ENCODE measurements at regions not wholly inside any gene's neighbourhood (a gene's known extent, or its start where the extent isn't known, plus 50 kb on each side); places are given as distances from the start of the nearest gene placed in this dataset.

GRCh38 chr12:33670284-33670683 is 230.7 kb upstream of the SYT10 start (continued):
- TF ChIP-seq MAX (IDR thresholded peaks at IDR 0.05; ENCODE audit: low read depth) (no peak), RFX5 (IDR thresholded peaks at IDR 0.05; ENCODE audit: low read length) (no peak), GATA2 (CRISPR knock-in tag; IDR thresholded peaks at IDR 0.05) (no peak), POLR2AphosphoS5 (IDR thresholded peaks at IDR 0.05; ENCODE audit: low read depth, low read length) (no peak)

GRCh38 chr12:33671676-33672075 is 232.1 kb upstream of the SYT10 start:
- no peak overlapping the region for H3K4me3 ChIP-seq (ENCODE audit: low read depth in 2 of 2, low read length in 1 of 2)
- no peak overlapping the region for H3K27ac ChIP-seq (ENCODE audit: low read depth in 2 of 2, low read length in 1 of 2)
- H3K9me3 ChIP-seq, result no peaks in the 10 kb centered on the region
- H3K36me3 ChIP-seq (replicated peaks in 1 of 2; ENCODE audit: control insufficient read depth in 1 of 2, insufficient read depth in 2 of 2, low read length in 1 of 2), result no peaks in the 10 kb centered on the region
- POLR2A ChIA-PET, result no interaction called here
- no peak for DNase-seq
- H3F3A ChIP-seq (replicated peaks; ENCODE audit: insufficient read depth), result no peaks in the 10 kb centered on the region
- H3K79me2 ChIP-seq (ENCODE audit: insufficient read depth), result no peaks in the 10 kb centered on the region
- CTCF ChIA-PET, result interaction anchor here (0.9 kb wide), 1 partner anchor 40 kb away, joined by 3 read pairs; no protein-coding TSS in a partner anchor
- no peak for TF ChIP-seq ELF1 (IDR thresholded peaks at IDR 0.05)
- TF ChIP-seq TEAD4 (IDR thresholded peaks at IDR 0.05; ENCODE audit: borderline replicate concordance, insufficient read depth), result no peak
- TF ChIP-seq EZH2phosphoT487 (IDR thresholded peaks at IDR 0.05; ENCODE audit: borderline replicate concordance, low read depth), result no peak
- no peak for TF ChIP-seq MAX (IDR thresholded peaks at IDR 0.05; ENCODE audit: low read depth)
- no peak for TF ChIP-seq ZBTB33 (IDR thresholded peaks at IDR 0.05; ENCODE audit: borderline replicate concordance, low read depth)
- TF ChIP-seq YY1 (IDR thresholded peaks at IDR 0.05; ENCODE audit: low read depth), result no peak
- TF ChIP-seq MXI1 (IDR thresholded peaks at IDR 0.05; ENCODE audit: low read depth, low read length), result no peak
- no peak for TF ChIP-seq RAD21 (IDR thresholded peaks at IDR 0.05; ENCODE audit: low read length)
- no peak for TF ChIP-seq NFIC (IDR thresholded peaks at IDR 0.05; ENCODE audit: borderline replicate concordance)
- no peak for TF ChIP-seq EP300 (IDR thresholded peaks at IDR 0.05; ENCODE audit: borderline replicate concordance in 1 of 2, low read depth in 1 of 2, low read length in 1 of 2)
- TF ChIP-seq RCOR1 (IDR thresholded peaks at IDR 0.05; ENCODE audit: low read length), result no peak
- no peak for TF ChIP-seq TCF12 (IDR thresholded peaks at IDR 0.05)
- no peak for TF ChIP-seq RFX5 (IDR thresholded peaks at IDR 0.05; ENCODE audit: low read length)
- TF ChIP-seq FOSL2 (IDR thresholded peaks at IDR 0.05; ENCODE audit: borderline replicate concordance, low read depth), result no peak
- no peak for TF ChIP-seq MEF2A (IDR thresholded peaks at IDR 0.05; ENCODE audit: borderline replicate concordance, low read depth)
- no peaks in the 10 kb centered on the region for H3K4me1 ChIP-seq (ENCODE audit: control insufficient read depth in 1 of 2, insufficient read depth in 2 of 2, low read depth in 1 of 2, low read length in 1 of 2)
- no peaks in the 10 kb centered on the region for H4K20me1 ChIP-seq (ENCODE audit: insufficient read depth)
- H3K4me2 ChIP-seq, result no peak overlapping the region
- no peak overlapping the region for H3K9ac ChIP-seq
- no peaks in the 10 kb centered on the region for H3K9me2 ChIP-seq
- peaks cover 4% of the 10 kb centered on the region; the same call in 1 of the 2 replicates for H3K27me3 ChIP-seq (ENCODE audit: insufficient read depth)
- no peak overlapping the region for H2AFZ ChIP-seq (ENCODE audit: low read depth)
